ENCODE measurements at regions not wholly inside any gene's neighbourhood (a gene's known extent, or its start where the extent isn't known, plus 50 kb on each side); places are given as distances from the start of the nearest gene placed in this dataset.

DNA sequence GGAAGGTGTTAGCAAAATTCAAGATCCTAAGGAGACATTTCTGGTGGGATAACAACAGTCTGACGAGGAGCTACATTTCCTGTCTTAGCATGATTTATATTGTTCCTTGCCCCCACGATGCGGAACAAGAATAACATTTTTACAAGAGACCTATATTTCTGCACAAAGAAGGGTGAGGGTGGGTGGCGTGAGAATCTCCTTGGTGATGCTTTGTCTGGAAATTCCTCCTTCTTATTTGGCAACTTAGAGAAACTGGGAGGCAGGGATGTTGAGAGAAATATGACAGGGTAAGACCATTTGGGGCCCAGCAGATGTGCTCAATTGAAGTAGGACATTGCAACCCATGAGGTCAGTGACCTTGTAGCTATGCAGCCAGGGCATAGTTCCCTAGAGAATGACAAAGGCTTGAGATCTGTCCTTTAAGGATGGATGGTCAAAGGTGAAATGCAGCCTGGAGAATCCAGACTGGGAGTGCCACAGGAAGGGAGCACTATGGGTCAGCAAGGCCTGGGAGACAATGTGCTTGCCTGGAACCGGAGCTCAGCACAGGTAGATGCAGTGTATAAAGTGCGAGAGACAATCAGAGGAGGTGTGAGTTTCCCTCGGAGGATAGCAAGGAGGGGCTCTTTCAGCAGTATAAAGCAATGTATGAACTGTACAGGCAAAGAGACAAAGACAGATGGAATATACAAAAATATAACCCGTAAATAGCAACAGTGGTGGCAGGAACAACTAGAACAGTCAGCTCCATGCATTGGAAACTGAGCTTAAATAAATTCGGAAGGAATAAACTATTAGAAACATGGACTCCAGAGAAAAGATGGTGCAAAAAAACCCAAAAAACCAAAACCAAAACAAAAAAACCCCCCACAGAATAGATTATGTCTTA, 317.6 kb upstream of the TBL1XR1 start:
- Mint-ChIP-seq H3K36me3 (ENCODE audit: low read depth) (no peaks in the 10 kb centered on the region), H3K27me3 (no peaks in the 10 kb centered on the region), H3K4me3 (no peak overlapping the region), H3K4me1 (peaks cover 11% of the 10 kb centered on the region), H3K9me3 (peaks cover 3% of the 10 kb centered on the region), H3K27ac (no peak overlapping the region)
- no peak for ATAC-seq (replicated peaks)

DNA sequence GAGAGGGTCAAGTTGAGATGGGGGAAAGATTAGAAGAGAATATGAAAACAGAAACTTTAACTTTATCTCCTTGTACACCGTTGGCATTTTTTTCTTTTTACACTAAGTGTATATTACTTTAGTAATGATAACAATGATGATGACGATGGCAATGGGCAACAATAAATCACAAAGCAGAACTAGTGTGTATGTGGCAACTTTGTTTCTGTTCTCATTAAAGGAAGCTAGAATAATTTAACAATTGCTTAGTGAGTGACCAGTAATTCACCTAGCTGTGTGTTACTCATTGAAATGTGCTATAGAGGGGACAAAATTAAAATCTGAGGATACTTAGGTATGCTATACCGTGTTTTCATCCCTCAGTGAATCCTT, 318.5 kb upstream of the TBL1XR1 start:
- H3K4me1 Mint-ChIP-seq: peaks cover 11% of the 10 kb centered on the region
- ATAC-seq (replicated peaks): no peak

DNA sequence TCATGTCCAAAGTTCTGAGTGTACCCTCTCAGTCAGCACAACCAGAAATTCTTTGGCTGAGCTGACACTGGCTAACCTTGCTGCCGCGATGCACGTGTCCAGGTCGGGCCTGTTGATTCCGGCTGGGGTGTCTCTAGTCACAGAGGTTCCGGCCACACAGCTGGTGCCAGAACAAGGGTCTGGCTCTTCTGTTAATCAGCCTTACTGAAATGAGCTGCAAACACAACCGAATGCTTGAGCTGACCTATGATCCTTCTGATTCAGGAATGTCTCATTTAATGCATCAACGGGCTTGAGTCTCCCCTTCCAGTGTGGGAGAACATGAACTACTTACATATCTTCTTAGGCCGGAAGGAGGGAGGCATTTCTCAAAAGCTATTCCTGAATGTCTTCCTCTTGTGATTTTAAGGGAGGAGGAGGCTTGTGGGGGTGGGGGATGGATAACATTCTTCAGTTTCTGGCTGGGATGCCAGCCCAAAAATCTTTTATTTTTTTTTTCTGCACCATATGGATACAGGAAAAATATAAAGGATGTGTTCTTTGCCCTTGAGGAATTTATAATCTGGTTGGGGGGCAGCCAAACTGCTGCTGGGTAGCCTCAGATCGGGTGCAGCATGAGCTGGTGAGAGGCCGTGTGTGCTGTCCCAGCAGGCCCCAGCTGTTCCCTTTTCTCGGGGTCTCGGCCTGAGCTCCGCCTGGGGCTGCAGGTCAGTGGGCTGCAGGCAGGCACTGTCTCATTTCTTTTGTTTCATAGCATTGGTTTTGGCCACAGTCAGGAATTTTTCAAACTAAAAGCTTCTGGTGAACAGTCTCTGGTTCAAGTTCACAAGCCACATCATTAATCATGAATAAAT, 319.1 kb upstream of the TBL1XR1 start:
- Mint-ChIP-seq H3K4me3 (no peak overlapping the region), H3K27ac (no peak overlapping the region), H3K36me3 (ENCODE audit: low read depth) (no peaks in the 10 kb centered on the region), H3K9me3 (peaks cover 3% of the 10 kb centered on the region), H3K4me1 (peaks cover 11% of the 10 kb centered on the region), H3K27me3 (no peaks in the 10 kb centered on the region)
- ATAC-seq (replicated peaks): no peak

More for the DNA sequence above, 318.5 kb upstream of the TBL1XR1 start:
- Mint-ChIP-seq H3K27me3 (no peaks in the 10 kb centered on the region), H3K27ac (no peak overlapping the region), H3K36me3 (ENCODE audit: low read depth) (no peaks in the 10 kb centered on the region), H3K9me3 (peaks cover 3% of the 10 kb centered on the region), H3K4me3 (no peak overlapping the region)

DNA sequence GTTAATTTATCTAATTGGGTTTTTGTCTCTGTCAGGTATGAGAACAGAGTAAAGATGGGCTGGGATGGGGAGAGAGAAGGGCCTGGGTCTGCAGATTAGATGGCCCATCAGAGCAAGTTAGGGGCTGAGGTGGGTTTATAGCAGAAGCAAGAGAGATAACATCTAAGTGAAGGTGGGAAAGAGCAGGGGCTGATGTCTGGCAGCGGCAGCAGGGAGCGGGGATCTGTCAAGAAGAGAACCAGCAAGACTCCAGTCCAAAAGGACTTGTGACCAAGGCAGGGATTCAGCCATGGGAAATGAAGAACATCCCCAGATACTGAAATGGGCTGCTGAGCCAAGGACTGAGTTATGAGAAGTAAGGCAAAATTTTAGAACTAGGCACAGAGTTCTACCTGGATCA, 320.6 kb upstream of the TBL1XR1 start:
- ATAC-seq (replicated peaks): no peak
- peaks cover 8% of the 10 kb centered on the region for H3K4me1 Mint-ChIP-seq
- no peak overlapping the region for H3K4me3 Mint-ChIP-seq
- peaks cover 3% of the 10 kb centered on the region for H3K9me3 Mint-ChIP-seq
- H3K36me3 Mint-ChIP-seq (ENCODE audit: low read depth): no peaks in the 10 kb centered on the region
- no peaks in the 10 kb centered on the region for H3K27me3 Mint-ChIP-seq
- peak overlapping the region; percentile 65 for H3K27ac Mint-ChIP-seq

DNA sequence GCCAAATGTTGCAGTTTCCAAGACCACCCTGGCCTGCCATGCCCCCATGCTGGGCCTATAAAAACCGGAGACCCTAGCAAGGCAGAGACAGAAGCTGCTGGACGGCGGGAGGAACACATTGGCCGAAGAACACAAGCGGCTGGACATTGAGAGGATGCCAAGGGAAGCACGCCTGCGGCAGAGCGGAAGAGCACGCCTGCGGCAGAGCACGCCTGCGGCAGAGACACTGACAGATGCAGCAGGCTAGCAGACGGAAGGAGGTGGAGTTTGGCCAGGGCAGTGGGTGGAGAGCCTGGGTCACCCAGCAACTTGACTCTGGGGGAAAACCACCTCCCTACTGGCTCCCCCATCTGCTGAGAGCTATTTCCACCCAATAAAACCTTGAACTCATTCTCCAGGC, 322.3 kb upstream of the TBL1XR1 start:
- ATAC-seq (replicated peaks): no peak
- Mint-ChIP-seq H3K9me3 (peaks cover 3% of the 10 kb centered on the region), H3K4me3 (no peak overlapping the region), H3K27ac (no peak overlapping the region), H3K4me1 (peaks cover 12% of the 10 kb centered on the region), H3K27me3 (no peaks in the 10 kb centered on the region), H3K36me3 (ENCODE audit: low read depth) (no peaks in the 10 kb centered on the region)

DNA sequence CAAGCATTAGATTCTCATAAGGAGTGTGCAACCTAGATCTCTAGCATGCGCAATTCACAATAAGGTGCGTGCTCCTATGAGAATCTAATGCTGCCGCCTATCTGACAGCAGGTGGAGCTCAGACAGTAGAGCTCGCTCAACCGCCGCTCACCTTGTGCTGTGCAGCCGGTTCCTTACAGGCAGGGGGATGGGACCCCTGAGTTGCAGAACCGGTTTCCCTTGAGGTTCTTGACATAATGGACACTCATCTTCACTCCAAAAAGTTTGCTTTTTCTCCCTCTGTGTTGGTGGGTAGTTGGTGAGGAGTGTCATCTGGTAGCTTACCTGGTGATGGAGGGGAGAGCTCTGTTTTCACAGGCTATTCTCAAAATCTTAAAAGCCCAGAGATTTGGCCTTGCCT, 324.0 kb upstream of the TBL1XR1 start:
- Mint-ChIP-seq H3K27me3 (no peaks in the 10 kb centered on the region), H3K4me1 (peaks cover 17% of the 10 kb centered on the region), H3K27ac (no peak overlapping the region), H3K36me3 (ENCODE audit: low read depth) (no peaks in the 10 kb centered on the region), H3K4me3 (no peak overlapping the region), H3K9me3 (peaks cover 6% of the 10 kb centered on the region)
- no peak for ATAC-seq (replicated peaks)

DNA sequence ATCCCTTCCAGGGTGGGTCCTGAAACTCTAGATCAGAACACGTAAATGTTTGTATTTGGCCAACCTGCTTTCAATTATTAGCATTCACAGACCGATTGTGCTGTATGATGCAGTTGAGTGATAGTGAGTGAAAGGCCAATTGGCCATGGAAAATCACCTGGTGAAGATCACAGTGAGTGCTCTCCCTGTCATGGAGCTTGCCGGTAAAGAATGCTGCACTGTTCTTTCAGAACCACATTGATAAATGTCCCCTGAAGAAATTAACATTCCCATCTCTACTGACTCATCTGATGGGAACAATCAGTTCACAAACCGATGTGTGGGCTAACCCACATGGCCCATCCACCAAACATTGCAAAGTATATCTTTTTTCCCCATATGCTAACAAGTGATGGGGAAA, 324.8 kb upstream of the TBL1XR1 start:
- Mint-ChIP-seq H3K36me3 (ENCODE audit: low read depth) (no peaks in the 10 kb centered on the region), H3K27ac (no peak overlapping the region), H3K9me3 (peaks cover 6% of the 10 kb centered on the region), H3K27me3 (no peaks in the 10 kb centered on the region), H3K4me1 (peaks cover 17% of the 10 kb centered on the region), H3K4me3 (no peak overlapping the region)
- no peak for ATAC-seq (replicated peaks)

DNA sequence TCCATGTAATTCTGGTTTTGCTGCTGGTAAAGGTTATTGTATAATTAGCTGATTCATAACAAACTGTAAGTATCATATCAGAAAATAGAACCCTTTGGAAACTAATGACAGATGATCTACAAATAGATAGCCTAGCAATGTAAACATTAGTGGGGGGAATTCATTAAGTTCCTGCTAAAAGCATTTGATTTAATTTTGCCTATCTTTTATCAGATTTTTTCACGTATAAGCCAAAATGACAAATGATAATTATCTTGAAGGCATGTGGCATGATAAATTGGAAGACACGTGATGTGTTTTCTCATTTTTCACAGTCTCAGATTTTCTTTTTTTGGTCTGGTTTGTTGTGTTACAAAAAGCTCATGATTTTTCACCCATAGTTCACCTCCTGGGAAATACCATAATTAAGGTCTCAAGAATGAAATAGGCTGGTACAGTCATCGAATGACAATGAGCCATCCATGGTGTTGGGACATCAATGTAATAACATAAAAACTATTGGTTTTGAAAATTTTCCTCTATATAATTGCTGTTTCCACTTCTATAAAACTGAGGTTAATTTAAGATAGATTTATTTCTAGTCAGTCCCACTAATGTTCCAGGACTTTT, 325.9 kb upstream of the TBL1XR1 start:
- no peaks in the 10 kb centered on the region for H3K36me3 Mint-ChIP-seq (ENCODE audit: low read depth)
- no peak for ATAC-seq (replicated peaks)
- no peak overlapping the region for H3K4me3 Mint-ChIP-seq
- peaks cover 6% of the 10 kb centered on the region for H3K9me3 Mint-ChIP-seq
- peaks cover 13% of the 10 kb centered on the region for H3K4me1 Mint-ChIP-seq
- no peaks in the 10 kb centered on the region for H3K27me3 Mint-ChIP-seq
- no peak overlapping the region for H3K27ac Mint-ChIP-seq

DNA sequence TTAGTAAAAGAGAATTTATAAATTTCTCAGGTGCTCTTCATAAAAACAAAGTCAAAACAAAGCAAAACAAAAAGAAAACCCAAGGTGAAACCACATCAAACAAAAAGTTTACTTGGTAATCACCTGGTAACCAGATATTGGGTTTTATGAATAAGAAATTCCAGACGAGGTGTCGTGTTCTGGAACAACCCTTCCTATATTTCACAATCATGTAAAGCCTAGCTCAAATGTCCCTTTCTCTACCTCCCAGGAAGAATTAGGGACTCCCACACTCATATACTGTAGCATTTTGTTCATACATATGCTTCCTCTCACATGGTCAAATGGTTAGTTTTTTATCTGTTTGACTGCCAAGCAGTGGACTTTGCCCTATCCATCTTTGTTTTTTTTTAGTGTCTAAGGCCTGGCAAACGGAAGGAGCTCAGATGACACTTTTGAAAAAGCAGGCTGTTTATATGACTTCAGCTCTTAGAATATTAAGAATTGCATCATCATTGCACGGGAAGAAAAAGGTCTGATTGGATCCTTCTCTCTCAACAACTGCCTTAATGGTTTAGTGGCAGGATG, 326.7 kb upstream of the TBL1XR1 start:
- Mint-ChIP-seq H3K36me3 (ENCODE audit: low read depth) (no peaks in the 10 kb centered on the region), H3K9me3 (peaks cover 6% of the 10 kb centered on the region), H3K4me3 (no peak overlapping the region), H3K27ac (no peak overlapping the region), H3K4me1 (peaks cover 17% of the 10 kb centered on the region), H3K27me3 (no peaks in the 10 kb centered on the region)
- no peak for ATAC-seq (replicated peaks)

DNA sequence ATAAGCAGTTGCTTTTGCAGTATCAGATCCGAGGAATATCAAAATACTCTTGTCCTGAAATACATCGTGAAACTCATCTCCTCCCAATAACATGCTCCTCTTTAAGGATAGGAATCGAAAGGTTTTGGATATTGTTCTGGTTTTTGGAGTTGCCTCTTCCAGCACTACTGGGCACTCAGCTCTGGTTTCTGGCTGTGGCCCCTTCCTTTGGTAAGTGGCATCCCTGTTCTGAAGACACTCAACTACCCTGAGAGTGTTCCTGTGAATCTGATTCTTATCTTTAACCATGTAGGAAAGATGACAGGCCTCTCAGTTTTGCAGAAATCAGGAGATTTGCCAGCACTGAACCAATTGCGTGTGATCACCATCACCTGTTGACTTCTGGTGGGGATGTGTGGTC, 327.5 kb upstream of the TBL1XR1 start:
- no peaks in the 10 kb centered on the region for H3K27me3 Mint-ChIP-seq
- peaks cover 3% of the 10 kb centered on the region for H3K9me3 Mint-ChIP-seq
- no peak overlapping the region for H3K27ac Mint-ChIP-seq
- H3K4me3 Mint-ChIP-seq: no peak overlapping the region
- no peaks in the 10 kb centered on the region for H3K36me3 Mint-ChIP-seq (ENCODE audit: low read depth)
- ATAC-seq (replicated peaks): no peak
- peaks cover 20% of the 10 kb centered on the region for H3K4me1 Mint-ChIP-seq

DNA sequence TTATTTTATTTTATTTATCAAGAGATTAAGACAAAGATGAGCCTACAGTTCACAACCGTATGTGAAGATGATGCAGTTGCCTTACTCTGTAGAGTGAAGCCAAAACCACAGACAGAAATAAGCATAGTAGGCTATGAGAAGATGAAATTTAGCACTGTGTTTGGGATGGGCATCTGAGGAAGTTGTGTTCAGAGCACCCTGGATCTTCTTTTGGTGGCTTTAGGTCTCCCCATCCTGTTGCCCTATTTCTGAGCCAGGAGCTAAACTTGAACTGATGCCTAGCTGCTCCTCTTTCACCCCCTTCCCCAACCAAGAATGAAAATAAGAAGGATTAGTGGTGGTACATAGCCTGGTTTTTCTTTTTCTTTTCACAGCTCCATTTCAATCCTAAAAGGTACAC, 328.1 kb upstream of the TBL1XR1 start:
- peaks cover 20% of the 10 kb centered on the region for H3K4me1 Mint-ChIP-seq
- H3K36me3 Mint-ChIP-seq (ENCODE audit: low read depth): no peaks in the 10 kb centered on the region
- no peaks in the 10 kb centered on the region for H3K27me3 Mint-ChIP-seq
- H3K9me3 Mint-ChIP-seq: peaks cover 3% of the 10 kb centered on the region
- no peak for ATAC-seq (replicated peaks)
- H3K4me3 Mint-ChIP-seq: no peak overlapping the region
- no peak overlapping the region for H3K27ac Mint-ChIP-seq

DNA sequence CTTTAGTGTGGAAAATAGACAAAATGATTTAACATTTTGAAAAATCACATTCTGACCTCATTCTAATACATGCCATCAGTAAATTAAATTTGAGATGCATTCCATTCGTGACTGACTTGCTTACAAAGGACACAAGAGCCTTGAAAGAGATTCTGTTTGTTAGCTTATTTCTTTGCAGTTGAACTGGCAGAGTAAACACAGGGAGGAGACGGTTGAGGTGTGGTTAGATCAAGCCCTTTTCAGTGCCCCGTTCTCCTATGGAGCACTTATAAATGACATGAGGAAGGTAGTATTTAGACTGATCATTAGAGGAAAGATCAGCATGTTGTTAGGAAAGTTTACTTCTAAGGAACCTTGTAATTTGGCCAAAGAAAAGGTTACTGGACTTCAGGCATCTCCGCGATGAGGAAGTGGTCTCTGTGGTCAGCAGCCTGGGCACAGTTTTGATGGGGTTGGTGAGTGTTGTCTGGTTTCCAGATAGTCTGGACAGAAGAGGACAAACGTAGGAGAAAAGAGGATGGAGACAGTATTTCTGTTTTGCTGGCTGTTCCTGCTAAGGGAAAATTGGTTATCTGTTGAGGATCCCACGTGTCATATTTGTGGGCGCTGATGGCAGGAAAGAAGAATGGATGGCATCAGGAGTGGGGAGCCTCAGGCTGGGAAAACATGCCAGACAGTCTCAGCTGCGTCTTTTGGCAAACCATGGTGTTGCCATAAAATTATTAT, 328.9 kb upstream of the TBL1XR1 start:
- H3K27me3 Mint-ChIP-seq: no peaks in the 10 kb centered on the region
- no peak overlapping the region for H3K4me3 Mint-ChIP-seq
- peaks cover 3% of the 10 kb centered on the region for H3K9me3 Mint-ChIP-seq
- H3K27ac Mint-ChIP-seq: no peak overlapping the region
- ATAC-seq (replicated peaks): no peak
- H3K4me1 Mint-ChIP-seq: peaks cover 20% of the 10 kb centered on the region
- H3K36me3 Mint-ChIP-seq (ENCODE audit: low read depth): no peaks in the 10 kb centered on the region

DNA sequence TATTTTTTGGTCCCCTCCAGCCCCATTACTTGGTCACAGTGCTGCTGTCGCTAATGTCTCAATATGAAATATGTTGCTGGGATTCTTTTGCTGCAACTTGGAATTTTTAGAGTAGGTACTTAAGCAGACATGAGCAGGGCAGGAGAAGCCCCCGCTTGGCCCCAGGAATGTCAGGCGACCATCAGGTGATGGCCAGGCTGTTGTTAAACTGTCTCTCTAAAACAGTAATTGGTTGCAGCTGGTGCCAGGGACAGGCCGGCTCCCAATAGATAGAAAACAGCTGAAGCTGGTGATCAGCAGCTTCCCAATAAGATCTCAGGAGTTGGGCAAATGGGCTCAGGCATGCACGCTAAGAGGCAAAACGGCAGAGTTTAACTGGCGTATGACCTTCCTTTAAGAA, 329.9 kb upstream of the TBL1XR1 start:
- H3K9me3 Mint-ChIP-seq: peaks cover 3% of the 10 kb centered on the region
- H3K4me1 Mint-ChIP-seq: peaks cover 20% of the 10 kb centered on the region
- H3K36me3 Mint-ChIP-seq (ENCODE audit: low read depth): no peaks in the 10 kb centered on the region
- H3K4me3 Mint-ChIP-seq: no peak overlapping the region
- H3K27me3 Mint-ChIP-seq: no peaks in the 10 kb centered on the region
- no peak overlapping the region for H3K27ac Mint-ChIP-seq
- no peak for ATAC-seq (replicated peaks)
